Activated naive CD4-positive, alpha-beta T cell treated with Interleukin-2 at 50 U/mL for 16 hours (primary cell): ENCODE measurements at regions not wholly inside any gene's neighbourhood (a gene's known extent, or its start where the extent isn't known, plus 50 kb on each side); places are given as distances from the start of the nearest gene placed in this dataset.
A peak's percentile ranks its signal among the peaks of the same experiment; 100 is the strongest.
"Not testable (repeated sequence)": the region's sequence is repeated elsewhere in the genome, so short reads cannot be mapped to it uniquely, and the experiment has no call there.

Experiments
- DNase-seq: peaks from one replicate; pipeline ENCODE4 v3.0.0-alpha.2; 2020

- peak; percentile 64 for DNase-seq
Observed at GRCh38 chr5:36739751-36740221, 133.4 kb downstream of the SLC1A3 start.

DNA sequence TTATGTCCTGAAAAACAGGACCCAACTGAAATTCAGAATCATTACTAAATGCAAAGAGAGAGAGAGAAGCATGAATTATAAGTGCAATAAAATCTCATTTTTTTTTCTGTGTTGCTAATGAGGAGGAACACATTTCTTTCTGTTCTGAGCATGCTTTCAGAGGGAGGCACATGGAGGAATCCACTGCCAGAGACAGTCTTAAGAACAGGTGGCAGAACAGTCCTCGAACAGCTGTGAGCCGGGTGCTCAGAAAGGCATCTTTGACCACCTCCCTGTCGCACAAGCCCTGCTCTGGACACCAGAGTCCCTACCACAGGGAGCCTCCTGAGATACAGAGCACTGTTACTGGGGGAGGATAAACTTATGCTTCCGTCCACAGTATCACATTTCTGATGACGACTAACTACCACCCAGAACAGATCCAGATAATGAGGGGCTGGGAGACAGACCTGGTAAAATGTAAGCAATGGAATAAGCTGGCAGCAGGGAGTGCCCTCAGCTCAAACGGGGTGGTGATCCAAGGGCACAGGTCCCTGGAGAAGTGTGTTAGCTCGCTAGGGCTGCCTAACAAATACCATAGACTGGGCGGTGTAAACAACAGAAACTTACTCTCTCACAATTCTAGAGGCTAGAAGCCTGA is 134.0 kb downstream of the SLC1A3 start:
- DNase-seq = no peak

DNA sequence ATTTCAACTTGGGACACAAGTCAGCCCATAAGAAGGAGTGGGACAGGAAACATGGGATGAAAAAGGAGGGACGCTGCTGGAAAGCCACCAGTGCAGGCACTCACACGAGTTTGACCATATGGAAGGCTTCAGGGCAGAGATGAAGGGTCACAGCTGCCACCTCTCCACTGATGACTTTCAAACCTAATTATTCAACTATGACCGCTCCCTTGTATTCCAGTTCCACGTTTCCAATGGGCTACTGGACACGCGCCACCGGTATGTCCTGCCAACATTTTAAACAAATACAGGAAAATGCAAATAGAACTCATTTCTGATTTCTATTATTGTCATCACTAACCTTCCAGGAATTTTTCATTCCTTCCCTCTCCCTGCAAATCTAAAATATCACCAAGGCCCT is 134.7 kb downstream of the SLC1A3 start:
- DNase-seq = no peak

DNA sequence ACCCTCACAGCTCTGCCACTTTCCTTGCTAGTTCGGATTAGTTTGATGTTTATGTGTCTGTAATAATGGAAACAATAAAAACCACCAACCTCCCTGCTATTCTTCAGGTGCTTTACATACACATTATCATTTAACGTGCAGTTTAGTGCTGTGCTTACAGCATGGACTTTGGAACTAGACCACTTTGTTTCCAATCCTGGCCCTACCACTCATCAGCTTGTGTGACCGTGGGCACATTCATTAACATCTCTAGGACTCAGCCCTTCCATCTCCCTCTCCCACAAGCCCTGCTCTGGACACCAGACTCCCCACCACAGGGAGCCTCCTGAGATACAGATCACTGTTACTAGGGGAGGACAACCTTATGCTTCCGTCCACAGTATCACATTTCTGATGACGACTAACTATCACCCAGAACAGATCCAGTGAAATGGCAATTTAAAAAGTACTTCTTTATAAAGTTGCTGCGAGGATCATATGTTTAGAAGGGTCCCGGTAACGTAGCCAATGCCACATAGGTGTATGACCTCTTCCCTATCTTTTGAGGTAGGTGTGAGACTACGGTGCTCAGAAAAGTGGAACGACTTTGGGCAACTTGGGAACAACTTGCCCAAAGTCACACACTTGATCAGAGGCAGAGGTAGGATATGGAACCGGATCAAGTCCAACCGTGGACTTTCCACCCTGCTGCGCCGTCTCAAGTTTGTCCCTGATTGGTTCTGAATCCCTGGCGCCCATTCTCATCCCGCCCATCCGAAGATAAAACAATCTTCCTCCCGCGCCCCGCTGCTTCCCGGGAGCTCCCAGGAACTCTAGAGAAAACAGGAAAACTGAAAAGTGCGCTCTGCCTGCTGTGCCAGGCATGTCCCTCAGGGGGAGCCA is 132.4 kb upstream of the NIPBL start:
- DNase-seq = no peak

DNA sequence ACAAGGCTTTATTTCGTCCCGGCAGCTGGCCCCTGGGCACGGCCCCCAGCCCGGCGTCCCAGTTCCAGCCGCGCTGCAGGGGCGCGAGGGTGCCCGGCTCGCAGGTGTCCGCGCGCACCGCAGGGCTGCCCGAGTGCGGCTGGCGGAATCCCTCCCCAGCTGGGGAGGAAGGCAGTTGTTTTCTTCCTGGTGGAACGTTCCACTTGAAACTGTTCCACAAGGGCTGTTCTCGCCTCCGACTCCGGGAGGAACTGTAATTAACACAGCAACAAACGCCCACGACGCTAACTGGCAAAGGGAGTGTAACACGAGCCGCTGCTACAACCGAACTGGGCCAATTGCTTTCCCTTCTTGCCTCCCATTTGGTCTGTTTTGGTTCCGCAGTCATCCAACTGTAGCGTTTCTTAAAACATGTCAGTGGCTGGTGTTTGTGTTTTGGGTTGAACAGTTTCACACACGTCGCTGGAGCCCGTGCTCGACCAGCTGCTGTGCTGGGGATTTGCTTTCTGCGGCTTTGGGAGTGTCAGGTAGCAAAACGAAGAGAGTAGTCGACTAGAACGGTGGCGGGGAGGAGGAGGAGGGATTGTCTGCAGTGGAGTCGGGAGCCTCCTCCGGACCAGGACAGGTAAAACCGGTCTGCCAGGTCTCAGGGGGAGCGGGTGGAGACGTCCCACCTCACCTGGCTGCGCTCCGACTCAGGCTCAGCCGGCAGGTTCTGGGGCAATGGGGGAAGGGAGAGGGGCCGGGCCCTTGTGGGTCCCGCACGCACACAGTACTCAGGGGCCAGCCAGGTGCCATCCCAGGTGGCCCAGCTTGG is 131.6 kb upstream of the NIPBL start:
- peak; percentile 24 for DNase-seq

DNA sequence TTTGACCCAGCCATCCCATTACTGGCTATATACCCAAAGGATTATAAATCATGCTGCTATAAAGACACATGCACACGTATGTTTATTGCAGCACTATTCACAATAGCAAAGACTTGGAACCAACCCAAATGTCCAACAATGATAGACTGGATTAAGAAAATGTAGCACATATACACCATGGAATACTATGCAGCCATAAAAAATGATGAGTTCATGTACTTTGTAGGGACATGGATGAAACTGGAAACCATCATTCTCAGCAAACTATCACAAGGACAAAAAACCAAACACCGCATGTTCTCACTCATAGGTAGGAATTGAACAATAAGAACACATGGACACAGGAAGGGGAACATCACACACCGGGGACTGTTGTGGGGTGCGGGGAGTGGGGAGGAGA is 128.8 kb upstream of the NIPBL start:
- not testable (repeated sequence) for DNase-seq

DNA sequence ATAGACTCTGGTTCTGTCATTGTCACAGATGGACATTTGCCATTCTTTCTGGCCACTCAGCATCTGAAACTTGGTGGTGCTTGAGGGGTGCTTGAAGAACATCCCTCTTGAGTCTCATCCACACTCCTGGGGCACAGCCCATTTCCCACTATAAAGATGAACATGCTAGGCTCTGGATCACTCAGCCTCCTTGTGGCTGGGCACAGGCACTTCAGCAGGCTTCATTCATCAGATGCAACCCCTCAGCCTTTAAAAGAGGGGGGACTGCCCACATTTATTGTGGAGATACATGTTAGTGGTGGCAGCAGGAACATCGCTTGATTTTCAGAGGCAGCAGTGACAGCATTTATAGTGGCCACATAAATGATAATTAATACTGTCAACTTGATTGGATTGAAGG is 124.7 kb upstream of the NIPBL start:
- DNase-seq = no peak

DNA sequence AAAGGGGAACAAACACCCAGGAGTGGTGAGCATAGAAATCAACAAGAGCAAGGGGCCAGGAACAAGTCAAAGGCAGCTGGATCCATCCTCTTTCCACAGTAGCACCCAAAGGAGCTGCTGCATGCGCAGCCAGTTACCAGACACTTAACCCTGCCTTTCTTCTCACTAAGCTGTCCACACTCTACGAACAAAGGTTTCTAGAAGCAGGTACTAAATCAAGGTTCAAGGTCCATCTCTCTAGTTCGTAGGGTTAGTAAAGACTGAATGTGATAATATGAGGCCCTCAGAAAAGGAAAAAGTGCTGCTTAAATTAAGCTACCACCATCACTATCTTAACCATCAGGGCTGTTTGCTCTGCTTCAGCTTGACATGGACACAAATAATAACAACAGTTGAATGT is 121.2 kb upstream of the NIPBL start:
- no peak for DNase-seq

DNA sequence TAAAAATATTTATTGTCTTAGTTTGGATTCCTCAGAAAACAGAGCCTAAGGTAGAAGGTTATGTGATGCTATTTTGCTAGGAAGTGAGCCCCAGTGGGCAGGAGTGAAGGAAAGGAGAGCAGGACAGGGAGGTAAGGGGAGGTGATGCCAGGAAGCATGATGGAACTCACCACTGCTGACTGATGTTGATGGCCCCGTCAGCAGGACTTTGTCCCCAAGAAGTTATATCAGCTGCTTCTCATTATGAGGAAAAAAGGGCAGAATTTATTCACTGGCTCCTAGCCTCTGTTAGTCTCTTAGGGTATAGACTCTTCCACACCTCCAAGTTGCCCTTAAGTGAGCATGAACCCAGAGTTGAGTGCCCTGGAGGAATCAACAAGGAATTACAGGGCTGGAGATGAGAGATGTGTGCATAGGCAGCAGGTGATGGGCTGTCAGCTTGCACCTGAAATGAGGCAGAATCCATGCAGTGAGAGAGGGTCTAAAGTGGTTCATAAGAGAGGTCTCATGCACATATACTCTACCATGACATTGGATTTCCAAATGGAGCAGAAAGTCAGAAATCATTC is 120.6 kb upstream of the NIPBL start:
- no peak for DNase-seq

GRCh38 chr5:36756848-36757247 is 119.7 kb upstream of the NIPBL start:
- DNase-seq = no peak

- DNase-seq = no peak
Observed at GRCh38 chr5:36759117-36759516, 117.5 kb upstream of the NIPBL start.

- no peak for DNase-seq
Observed at GRCh38 chr5:36763454-36763853, 113.1 kb upstream of the NIPBL start.

DNA sequence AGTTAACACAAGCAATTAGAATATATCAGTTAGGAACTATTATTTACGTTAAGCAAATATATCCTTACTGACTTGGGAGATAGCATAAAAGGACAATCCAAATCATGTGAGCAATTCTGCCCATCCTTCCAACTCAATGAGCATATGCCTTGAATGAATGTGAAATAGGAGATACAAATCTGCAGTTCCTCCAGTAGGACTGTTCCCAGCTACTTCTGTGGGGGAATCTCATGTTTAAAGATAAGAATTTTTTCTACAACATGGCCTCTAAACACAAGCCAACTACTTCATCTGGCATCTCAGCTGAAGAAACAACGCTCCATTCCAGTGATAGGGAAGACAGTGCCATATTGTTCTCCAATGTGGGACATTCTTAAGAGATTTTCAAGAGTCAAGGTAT is 110.7 kb upstream of the NIPBL start:
- no peak for DNase-seq

- DNase-seq = no peak
Observed at GRCh38 chr5:36766981-36767380, 109.6 kb upstream of the NIPBL start.

GRCh38 chr5:36768450-36768849 is 108.1 kb upstream of the NIPBL start:
- no peak for DNase-seq

DNA sequence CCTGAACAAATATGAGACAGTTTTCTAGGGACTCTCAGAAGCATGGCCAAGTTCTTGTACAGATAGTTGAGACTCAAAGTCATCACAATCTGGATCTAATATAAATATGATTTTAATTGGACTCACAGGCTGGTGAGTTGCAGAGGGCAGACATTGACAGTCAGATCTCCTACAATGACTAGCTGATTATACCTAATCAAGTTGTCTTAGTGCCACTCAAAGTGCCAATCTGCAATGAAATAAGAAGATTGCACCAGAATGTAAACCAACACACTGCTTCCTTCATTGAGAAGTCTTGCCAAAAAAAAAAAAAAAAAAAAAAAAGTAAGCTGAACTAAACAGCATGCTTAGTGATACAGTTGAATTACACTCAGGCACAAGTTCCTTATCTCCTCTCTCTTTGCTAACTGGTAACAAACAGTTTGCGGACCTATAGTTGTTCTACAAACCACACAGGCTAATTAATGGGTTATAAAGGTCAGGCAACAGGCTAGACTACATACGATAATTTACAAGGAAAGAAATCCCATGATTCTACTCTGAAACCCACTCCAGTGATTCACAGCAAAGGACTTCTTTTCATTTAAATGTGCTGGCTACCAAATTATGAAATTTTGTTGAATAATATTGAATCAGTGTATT is 107.3 kb upstream of the NIPBL start:
- DNase-seq = no peak

GRCh38 chr5:36770125-36770524 is 106.4 kb upstream of the NIPBL start:
- DNase-seq = no peak

- DNase-seq = no peak
Observed at GRCh38 chr5:36772276-36773140, 104.1 kb upstream of the NIPBL start.

DNA sequence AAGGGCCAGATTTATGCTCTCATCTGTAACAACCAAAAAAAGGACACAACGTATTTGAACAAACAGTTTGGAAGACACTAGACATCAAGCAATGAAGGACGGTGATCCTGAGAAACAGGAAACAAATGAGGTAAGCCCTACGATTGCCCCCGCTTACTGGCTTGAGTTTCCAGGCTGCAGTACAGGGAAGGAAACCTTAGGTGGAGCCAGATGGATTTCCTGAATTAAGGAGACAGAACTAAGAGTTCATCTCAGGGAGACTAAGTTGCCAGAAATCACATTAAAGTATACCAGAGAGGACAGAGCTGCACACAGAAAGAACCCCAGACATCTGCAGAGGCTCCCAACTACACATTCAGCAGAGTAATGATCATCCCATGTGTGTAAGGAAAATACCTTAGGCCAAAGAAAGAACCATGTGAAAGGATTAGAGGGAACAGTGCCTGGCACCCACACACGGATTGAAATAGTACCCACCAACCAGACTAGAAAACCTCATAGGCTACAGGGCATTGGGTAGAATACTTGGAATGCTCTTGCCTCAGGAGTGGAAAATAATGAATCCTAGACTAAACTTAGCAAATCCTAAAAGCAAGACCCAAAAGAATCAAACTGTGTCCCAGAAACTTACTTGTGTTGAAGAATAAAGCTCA is 99.3 kb upstream of the NIPBL start:
- no peak for DNase-seq

GRCh38 chr5:36778336-36778735 is 98.2 kb upstream of the NIPBL start:
- DNase-seq = no peak

DNA sequence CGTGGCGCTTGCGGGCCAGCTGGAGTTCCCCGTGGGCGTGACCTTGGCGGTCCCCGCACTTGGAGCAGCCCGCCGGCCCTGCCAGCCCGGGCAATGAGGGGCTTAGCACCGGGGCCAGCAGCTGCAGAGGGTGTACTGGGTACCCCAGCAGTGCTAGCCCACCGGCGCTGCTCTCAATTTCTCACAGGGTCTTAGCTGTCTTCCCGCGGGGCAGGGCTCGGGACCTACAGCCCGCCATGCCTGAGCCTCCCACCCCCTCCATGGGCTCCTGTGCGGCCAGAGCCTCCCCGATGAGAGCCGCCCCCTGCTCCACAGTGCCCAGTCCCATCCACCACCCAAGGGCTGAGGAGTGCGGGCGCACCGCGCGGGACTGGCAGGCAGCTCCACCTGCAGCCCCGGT is 94.0 kb upstream of the NIPBL start:
- not testable (repeated sequence) for DNase-seq
